ENCODE measurements at regions not wholly inside any gene's neighbourhood (a gene's known extent, or its start where the extent isn't known, plus 50 kb on each side); places are given as distances from the start of the nearest gene placed in this dataset.
"Not testable (repeated sequence)": the region's sequence is repeated elsewhere in the genome, so short reads cannot be mapped to it uniquely, and the experiment has no call there.

DNA sequence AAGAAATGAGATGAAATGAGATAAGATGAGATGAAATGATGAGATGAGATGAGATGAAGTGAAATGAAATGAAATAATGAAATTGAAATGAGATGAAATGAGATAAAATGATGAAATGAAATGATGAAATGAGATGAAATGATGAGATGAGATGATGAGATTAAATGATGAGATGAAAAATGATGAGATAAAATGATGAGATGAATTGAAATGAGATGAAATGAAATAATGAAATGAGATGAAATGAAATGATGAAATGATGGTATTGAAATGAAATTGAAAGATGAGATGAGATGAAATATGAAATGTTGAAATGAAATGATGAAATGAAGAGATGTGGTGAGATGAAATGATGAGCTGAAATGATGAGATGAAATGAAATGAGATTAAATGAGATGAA lies 231.0 kb downstream of the GOLGA6L6 start:
- ATAC-seq (replicated peaks): no peak
- H3K4me1 Mint-ChIP-seq: no peaks in the 10 kb centered on the region
- H3K36me3 Mint-ChIP-seq (ENCODE audit: low read depth): no peaks in the 10 kb centered on the region

DNA sequence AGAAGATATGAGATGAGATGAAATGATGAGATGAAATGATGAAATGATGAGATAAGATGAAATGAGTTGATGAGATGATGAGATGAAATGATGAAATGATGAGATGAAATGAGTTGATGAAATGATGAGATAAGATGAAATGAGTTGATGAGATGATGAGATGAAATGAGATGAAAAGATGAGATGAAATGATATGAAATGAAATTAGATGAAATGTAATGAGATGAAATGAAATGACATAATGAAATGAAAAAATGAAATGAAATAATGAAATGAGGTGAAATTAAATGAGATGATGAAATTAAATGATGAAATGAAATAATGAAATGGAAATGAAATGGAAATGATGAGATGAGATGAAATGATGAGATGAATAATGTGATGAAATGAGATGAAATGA lies 231.6 kb downstream of the GOLGA6L6 start:
- not testable (repeated sequence) for ATAC-seq (replicated peaks); H3K4me3 Mint-ChIP-seq; H3K27me3 Mint-ChIP-seq; H3K27ac Mint-ChIP-seq; H3K9me3 Mint-ChIP-seq; H3K4me1 Mint-ChIP-seq; H3K36me3 Mint-ChIP-seq (ENCODE audit: low read depth)

More for the DNA sequence above, 231.0 kb downstream of the GOLGA6L6 start:
- H3K27ac Mint-ChIP-seq: no peak overlapping the region
- H3K9me3 Mint-ChIP-seq: no peaks in the 10 kb centered on the region
- H3K27me3 Mint-ChIP-seq: no peaks in the 10 kb centered on the region
- H3K4me3 Mint-ChIP-seq: no peak overlapping the region

DNA sequence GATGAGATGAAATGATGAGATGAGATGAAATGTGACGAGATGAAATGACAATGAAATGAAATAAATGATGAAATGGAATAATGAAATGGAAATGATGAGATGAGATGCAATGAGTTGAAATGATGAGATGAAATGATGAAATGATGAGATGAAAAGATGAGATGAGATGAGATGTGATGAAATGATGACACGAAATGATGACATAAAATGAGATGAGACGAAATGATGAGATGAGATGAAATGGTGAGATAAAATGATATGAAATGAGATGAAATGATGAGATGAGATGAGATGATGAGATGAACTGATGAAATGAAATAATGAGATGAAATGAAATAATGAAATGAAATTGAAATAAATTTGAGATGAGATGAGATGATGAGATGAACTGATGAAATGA lies 232.2 kb downstream of the GOLGA6L6 start:
- not testable (repeated sequence) for H3K4me1 Mint-ChIP-seq; H3K27me3 Mint-ChIP-seq; ATAC-seq (replicated peaks); H3K4me3 Mint-ChIP-seq; H3K27ac Mint-ChIP-seq; H3K36me3 Mint-ChIP-seq (ENCODE audit: low read depth); H3K9me3 Mint-ChIP-seq

DNA sequence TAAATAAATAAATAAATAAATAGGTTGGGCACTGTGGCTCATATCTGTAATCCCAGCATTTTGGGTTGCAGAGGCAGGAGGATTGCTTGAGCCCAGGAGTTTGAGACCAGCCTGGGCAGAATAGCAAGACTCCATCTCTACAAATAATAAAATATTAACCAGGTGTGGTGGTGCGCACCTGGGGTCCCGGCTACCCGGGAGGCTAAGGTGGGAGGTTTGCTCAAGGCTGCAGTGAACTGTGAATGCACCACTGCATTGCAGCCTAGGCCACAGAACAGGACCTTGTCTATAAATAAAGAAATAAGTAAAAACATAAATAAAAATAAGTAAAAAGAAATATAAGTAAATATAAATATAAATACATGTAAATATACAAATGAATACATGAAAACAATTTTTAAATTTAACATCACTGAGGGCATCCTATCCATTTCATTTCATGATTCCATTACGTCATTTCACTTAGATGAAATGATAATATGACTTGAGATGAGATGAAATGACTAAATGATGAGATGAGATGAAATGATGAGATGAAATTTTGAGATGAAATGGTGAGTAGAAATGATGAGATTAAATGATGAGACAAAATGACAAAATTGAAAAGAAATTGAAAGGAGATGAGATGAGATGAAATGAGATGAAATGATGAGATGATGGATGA lies 233.4 kb downstream of the GOLGA6L6 start:
- not testable (repeated sequence) for H3K4me1 Mint-ChIP-seq; ATAC-seq (replicated peaks); H3K36me3 Mint-ChIP-seq (ENCODE audit: low read depth)

DNA sequence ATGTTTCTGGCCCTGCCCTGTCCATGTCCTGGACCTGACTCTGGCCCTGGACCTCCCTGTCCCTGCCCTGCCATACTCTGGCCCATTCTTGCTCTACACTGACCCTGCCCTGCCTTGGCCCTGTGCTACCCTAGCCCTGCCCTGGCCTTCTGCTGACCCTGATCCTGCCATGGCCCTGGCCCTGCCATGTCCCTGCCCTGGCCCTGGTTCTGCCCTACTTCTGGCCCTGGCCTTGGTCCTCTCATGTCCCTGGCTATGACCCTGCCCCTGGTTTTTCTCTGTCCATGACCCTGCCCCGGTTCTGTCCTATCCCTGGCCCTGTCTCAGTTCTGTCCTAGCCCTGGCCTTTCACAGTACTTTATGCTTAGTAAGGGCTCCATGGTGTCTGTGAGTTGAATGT lies 234.5 kb downstream of the GOLGA6L6 start:
- not testable (repeated sequence) for ATAC-seq (replicated peaks); H3K27me3 Mint-ChIP-seq; H3K9me3 Mint-ChIP-seq; H3K27ac Mint-ChIP-seq; H3K4me1 Mint-ChIP-seq; H3K4me3 Mint-ChIP-seq; H3K36me3 Mint-ChIP-seq (ENCODE audit: low read depth)

More for the DNA sequence above, 233.4 kb downstream of the GOLGA6L6 start:
- not testable (repeated sequence) for H3K9me3 Mint-ChIP-seq, H3K27ac Mint-ChIP-seq, H3K4me3 Mint-ChIP-seq, H3K27me3 Mint-ChIP-seq

DNA sequence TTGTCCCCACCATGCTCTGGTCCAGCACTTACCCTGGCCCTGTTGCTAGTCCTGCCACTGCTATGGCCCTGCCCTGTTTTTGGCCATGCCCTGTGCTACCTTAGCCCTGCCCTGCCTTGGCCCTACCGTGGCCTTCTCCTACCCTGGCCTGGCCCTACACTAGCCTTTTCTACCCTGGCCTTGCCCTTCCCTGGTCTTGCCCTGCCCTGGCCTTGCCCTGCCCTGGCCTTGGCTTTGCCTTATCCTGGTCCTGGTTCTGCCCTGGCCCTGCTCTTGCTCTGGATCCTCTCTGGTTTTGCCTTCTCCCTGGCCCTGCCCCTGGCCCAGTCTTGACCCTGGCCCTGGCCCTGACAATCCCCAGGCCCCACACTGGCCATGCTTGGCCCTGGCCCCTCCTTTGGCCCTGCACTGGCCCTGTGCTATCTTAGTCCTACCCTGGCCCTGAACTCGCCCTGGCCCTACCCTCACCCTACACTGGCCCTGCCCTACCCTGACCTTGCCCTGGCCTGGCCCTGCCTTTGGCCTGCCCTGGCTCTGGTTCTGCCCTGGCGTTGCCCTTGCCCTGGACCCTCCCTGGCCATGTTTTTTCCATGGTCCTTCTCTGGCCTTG lies 235.0 kb downstream of the GOLGA6L6 start:
- not testable (repeated sequence) for H3K27me3 Mint-ChIP-seq; H3K36me3 Mint-ChIP-seq (ENCODE audit: low read depth); H3K4me3 Mint-ChIP-seq; H3K9me3 Mint-ChIP-seq; ATAC-seq (replicated peaks); H3K4me1 Mint-ChIP-seq; H3K27ac Mint-ChIP-seq

DNA sequence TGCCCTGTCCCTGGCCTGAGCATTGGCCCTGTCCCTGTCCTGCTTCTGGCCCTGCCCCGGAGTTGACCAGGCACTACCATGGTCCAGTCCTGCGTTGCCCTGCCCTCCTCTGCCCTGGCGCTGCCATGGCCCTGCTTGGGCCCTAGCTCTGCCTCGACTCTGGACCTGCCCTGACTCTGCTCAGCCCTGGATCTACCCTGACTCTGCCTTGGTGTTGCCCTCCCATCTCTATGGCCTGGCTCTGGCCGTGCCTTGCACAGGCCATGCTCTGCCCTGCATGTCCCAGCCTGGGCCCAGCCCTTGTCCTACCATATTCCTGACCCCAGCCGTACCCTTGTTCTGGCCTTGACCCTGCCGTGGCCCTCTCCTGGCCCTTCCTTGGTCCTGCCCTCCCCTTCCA lies 235.7 kb downstream of the GOLGA6L6 start:
- H3K4me1 Mint-ChIP-seq; H3K4me3 Mint-ChIP-seq; H3K9me3 Mint-ChIP-seq; ATAC-seq (replicated peaks); H3K36me3 Mint-ChIP-seq (ENCODE audit: low read depth); H3K27me3 Mint-ChIP-seq; H3K27ac Mint-ChIP-seq: not testable (repeated sequence)

DNA sequence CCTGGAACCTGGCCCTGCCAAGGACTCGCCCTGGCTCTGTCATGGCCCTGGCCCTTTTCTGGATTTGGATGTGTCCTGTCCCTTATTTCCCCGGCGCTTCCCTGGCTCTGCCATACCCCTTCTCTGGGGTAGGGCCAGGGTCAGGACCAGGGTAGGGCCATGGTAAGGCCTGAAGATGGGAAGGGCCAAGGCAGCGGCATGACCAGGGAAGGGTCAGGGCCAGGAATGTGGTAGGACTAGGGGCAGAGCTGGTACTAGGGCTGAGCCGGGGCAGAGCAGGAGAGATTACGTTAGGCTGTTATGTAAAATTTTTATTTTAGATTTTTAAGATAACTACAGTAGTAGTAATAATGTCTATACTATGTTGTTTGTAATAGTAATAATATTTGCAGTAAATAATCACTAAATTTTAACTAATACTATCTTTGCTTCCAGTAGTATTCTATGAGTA lies 236.6 kb downstream of the GOLGA6L6 start:
- ATAC-seq (replicated peaks); H3K4me3 Mint-ChIP-seq; H3K27ac Mint-ChIP-seq; H3K4me1 Mint-ChIP-seq; H3K27me3 Mint-ChIP-seq; H3K36me3 Mint-ChIP-seq (ENCODE audit: low read depth); H3K9me3 Mint-ChIP-seq: not testable (repeated sequence)

DNA sequence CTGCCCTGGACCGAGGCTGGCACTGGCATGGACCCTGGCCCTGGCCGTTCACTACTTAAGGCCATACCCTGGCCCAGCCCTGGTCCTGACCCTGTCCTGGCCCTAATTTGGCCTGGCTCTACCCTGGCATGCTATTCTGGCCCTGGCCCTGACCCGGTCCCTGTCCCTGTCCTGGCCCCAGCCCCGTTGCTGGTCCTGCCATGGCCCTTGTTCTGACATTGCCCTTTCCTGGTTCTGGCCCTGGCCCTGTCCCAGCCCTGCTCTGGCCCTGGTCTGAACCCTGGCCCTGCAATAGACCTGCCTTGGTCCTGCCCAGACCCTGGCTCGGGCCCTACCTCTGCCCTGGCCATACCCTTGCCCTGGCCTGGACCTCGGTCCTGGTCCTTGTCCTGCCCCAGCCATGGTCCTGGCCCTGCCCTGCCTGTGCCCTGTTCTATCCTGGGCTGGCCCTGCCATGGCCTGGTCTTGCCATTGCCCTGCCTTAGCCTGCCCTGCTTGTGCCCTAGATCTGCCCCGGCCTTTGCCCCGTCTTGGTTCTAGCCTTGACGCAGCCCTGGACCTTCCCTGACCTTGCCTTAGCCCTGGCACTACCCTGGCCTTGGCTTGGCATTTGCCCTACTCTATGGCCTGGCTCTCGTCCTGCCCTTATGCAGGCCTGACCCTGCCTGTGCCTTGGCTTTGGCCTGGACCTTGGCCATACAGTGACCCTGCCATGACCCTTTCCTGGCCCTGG lies 237.2 kb downstream of the GOLGA6L6 start:
- H3K27ac Mint-ChIP-seq; H3K27me3 Mint-ChIP-seq; ATAC-seq (replicated peaks); H3K36me3 Mint-ChIP-seq (ENCODE audit: low read depth); H3K4me3 Mint-ChIP-seq; H3K4me1 Mint-ChIP-seq; H3K9me3 Mint-ChIP-seq: not testable (repeated sequence)

DNA sequence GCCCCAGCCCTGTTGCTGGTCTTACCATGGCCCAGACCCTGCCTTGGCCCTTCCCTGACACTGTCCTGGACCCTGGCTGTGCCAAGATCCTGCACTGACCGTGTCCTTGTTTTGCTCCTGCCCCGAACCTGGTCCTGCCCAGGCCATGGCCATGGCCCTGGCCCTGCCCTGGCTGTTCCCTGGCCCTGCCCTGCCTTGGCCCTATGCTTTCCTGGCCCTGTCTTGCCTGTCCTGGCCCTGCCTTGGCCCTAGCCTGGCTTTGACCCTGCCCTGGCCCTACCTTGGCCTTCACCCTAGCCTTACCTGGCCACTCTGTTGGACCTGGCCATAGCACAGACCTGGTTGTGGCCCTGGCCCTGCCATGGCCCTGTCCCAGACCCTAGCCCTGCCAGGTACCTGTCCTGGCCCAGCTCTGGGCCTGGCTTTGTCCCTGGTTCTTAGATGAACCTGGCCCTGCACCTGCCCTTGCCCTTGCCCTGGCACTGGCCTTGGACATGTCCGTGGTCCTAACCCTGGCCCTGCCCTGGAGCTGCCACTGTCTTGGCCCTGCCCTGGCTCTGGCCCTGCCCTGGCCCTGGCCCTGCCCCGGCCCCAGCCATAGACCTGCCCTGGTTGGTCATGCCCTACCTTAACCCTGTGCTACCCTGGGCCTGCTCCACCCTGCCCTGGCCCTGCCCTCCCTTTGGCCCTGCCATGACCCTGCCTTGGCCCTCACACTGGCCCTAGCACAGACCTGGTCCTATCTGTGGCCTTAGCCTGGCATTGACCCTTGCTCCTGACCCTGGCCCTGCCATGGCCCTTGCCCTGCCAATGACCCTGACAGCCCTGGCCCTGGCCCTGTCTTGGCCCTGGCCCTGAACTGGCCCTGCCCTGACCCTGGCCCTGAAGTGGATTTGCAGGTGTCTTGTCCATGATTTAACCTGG lies 238.1 kb downstream of the GOLGA6L6 start:
- not testable (repeated sequence) for ATAC-seq (replicated peaks); H3K9me3 Mint-ChIP-seq; H3K36me3 Mint-ChIP-seq (ENCODE audit: low read depth); H3K4me1 Mint-ChIP-seq; H3K27ac Mint-ChIP-seq; H3K27me3 Mint-ChIP-seq; H3K4me3 Mint-ChIP-seq

DNA sequence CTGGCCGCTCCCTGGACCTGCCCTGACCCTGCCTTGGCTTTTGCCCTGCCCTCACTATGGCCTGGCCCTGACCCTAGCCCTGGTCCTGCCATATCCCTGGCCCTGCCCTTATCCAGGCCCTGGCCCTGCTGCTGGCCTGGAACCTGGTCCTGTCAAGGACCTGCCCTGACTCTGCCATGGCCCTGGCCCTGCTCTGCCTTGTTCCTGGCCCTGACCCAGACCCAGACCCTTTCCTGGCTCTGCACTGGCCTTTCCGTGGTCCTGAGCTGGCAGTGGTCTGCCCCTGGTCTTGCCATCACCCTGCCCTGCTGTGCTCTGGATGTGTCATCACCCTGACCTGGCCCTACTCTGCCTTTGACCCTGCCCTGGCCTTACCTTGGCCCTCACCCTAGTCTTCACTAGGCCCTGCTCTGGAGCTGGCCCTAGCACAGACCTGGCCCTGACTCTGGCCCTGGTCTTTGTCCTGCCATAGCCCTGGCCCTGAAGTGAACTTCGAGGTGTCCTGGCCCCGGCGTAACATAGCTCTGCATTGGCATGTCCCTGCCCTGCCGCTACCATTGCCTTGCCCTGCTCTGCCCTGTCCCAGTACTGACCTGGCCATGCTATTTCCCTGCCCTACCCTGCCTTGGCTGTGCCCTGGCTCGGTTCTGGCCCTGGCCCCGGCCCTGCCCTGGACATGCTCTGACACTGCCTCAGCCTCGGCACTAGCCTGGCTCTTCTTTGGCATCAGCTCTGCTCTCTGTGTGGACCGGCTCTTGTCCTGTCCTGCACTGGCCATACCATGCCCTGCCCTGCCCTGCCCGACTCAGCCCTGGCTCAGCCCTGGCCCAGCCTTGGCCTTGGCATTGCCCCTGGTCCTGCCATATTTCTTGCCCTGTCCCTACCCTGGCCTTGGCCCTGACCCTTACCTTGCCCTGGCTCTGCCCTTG lies 239.2 kb downstream of the GOLGA6L6 start:
- not testable (repeated sequence) for H3K27me3 Mint-ChIP-seq; H3K27ac Mint-ChIP-seq; ATAC-seq (replicated peaks); H3K9me3 Mint-ChIP-seq; H3K4me1 Mint-ChIP-seq; H3K4me3 Mint-ChIP-seq; H3K36me3 Mint-ChIP-seq (ENCODE audit: low read depth)

DNA sequence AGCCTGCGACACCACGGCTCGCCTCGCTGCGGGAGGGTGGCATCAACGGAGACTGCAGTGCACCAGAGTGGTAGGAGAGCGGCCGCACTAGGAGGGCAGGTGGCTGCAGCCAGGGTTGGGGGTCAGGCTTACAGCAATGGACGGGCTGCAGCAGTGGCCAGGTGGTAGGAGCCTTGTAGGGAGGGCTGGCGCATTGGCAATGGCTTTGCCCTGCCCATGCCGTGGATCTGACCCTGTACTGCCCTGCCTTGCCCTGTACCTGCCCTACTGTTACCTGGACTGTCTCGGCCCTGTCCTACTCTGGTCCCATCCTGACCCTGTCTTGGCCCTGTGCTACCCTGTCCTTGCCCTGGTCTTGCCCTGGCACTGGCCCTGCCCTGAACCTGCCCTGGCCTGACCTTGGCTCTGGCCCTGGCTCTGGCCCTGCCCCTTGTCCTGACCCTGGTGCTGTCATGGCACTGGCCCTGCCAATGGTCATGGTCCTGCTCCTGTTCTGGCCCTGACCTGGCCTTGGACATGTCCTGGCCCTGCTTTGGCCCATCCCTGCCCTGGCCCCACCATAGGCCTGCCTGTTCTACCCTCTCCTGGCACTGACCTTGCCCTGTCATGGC lies 240.0 kb downstream of the GOLGA6L6 start:
- not testable (repeated sequence) for H3K27me3 Mint-ChIP-seq; H3K27ac Mint-ChIP-seq; H3K9me3 Mint-ChIP-seq; ATAC-seq (replicated peaks); H3K4me1 Mint-ChIP-seq; H3K4me3 Mint-ChIP-seq; H3K36me3 Mint-ChIP-seq (ENCODE audit: low read depth)

DNA sequence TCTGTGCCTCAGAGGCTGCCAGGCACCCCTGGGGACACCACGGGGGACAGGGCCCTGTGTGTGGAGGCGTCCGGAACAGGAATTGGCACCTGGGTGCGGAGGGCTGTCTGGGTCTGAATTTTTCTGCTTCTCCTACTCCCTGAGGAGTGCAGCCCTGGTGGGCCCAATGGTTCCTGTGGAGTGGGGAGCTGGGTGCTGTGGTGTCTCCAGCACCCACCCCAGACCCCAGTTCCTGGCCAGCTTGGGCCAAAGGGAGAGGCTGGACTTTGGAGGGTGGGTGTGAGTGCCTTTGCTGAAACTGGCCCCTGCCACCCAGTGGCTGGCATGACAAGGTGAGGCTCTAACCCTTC lies 240.6 kb downstream of the GOLGA6L6 start:
- H3K9me3 Mint-ChIP-seq; H3K27me3 Mint-ChIP-seq; H3K4me3 Mint-ChIP-seq; ATAC-seq (replicated peaks); H3K4me1 Mint-ChIP-seq; H3K27ac Mint-ChIP-seq; H3K36me3 Mint-ChIP-seq (ENCODE audit: low read depth): not testable (repeated sequence)
